ENCODE measurements at regions not wholly inside any gene's neighbourhood (a gene's known extent, or its start where the extent isn't known, plus 50 kb on each side); places are given as distances from the start of the nearest gene placed in this dataset.

GRCh38 chr2:120908314-120908975 is 172.8 kb downstream of the GLI2 start:
- Histone ChIP-seq H2AFZ (ENCODE audit: low read length) (no peak overlapping the region), H3K4me2 (ENCODE audit: low read depth, low read length, poor library complexity, severe bottlenecking) (no peak overlapping the region), H3K4me1 (ENCODE audit: insufficient read depth, low read length, poor library complexity, severe bottlenecking) (peaks cover 3% of the 10 kb centered on the region), H4K20me1 (ENCODE audit: insufficient read depth, low read length, poor library complexity, severe bottlenecking) (no peaks in the 10 kb centered on the region), H3K79me2 (ENCODE audit: insufficient read depth, low read length) (no peaks in the 10 kb centered on the region), H3K36me3 (ENCODE audit: insufficient read depth, low read length) (no peaks in the 10 kb centered on the region), H3K9ac (ENCODE audit: low read depth, low read length, poor library complexity, severe bottlenecking) (no peak overlapping the region), H3K4me3 (ENCODE audit: low read length, poor library complexity, severe bottlenecking) (no peak overlapping the region), H3K9me2 (replicated peaks; ENCODE audit: low read depth, low read length) (no peaks in the 10 kb centered on the region), H3F3A (ENCODE audit: low read depth) (no peaks in the 10 kb centered on the region), H3K27me3 (ENCODE audit: insufficient read depth, low read length, poor library complexity, severe bottlenecking) (no peaks in the 10 kb centered on the region), H3K9me3 (ENCODE audit: insufficient read depth, low read depth, low read length) (no peaks in the 10 kb centered on the region)
- TF ChIP-seq CTCF (conservative IDR thresholded peaks at IDR 0.05; ENCODE audit: low read length) (no peak), EZH2phosphoT487 (IDR thresholded peaks at IDR 0.05; ENCODE audit: borderline replicate concordance) (no peak)

GRCh38 chr2:120909102-120909501 is 173.4 kb downstream of the GLI2 start:
- H3K9ac ChIP-seq (ENCODE audit: low read depth, low read length, poor library complexity, severe bottlenecking) = no peak overlapping the region
- no peak overlapping the region for H3K4me2 ChIP-seq (ENCODE audit: low read depth, low read length, poor library complexity, severe bottlenecking)
- no peak overlapping the region for H3K4me3 ChIP-seq (ENCODE audit: low read length, poor library complexity, severe bottlenecking)
- H2AFZ ChIP-seq (ENCODE audit: low read length) = no peak overlapping the region
- no peaks in the 10 kb centered on the region for H3K9me2 ChIP-seq (replicated peaks; ENCODE audit: low read depth, low read length)
- peaks cover 3% of the 10 kb centered on the region for H3K4me1 ChIP-seq (ENCODE audit: insufficient read depth, low read length, poor library complexity, severe bottlenecking)
- H3K27me3 ChIP-seq (ENCODE audit: insufficient read depth, low read length, poor library complexity, severe bottlenecking) = no peaks in the 10 kb centered on the region
- H3K9me3 ChIP-seq (ENCODE audit: insufficient read depth, low read depth, low read length) = no peaks in the 10 kb centered on the region
- H3F3A ChIP-seq (ENCODE audit: low read depth) = no peaks in the 10 kb centered on the region
- TF ChIP-seq CTCF (conservative IDR thresholded peaks at IDR 0.05; ENCODE audit: low read length) = no peak
- TF ChIP-seq EZH2phosphoT487 (IDR thresholded peaks at IDR 0.05; ENCODE audit: borderline replicate concordance) = no peak
- no peaks in the 10 kb centered on the region for H4K20me1 ChIP-seq (ENCODE audit: insufficient read depth, low read length, poor library complexity, severe bottlenecking)
- H3K36me3 ChIP-seq (ENCODE audit: insufficient read depth, low read length) = no peaks in the 10 kb centered on the region
- no peaks in the 10 kb centered on the region for H3K79me2 ChIP-seq (ENCODE audit: insufficient read depth, low read length)

- H3K9ac ChIP-seq (ENCODE audit: low read depth, low read length, poor library complexity, severe bottlenecking) = no peak overlapping the region
- no peaks in the 10 kb centered on the region for H3K9me2 ChIP-seq (replicated peaks; ENCODE audit: low read depth, low read length)
- no peaks in the 10 kb centered on the region for H3K36me3 ChIP-seq (ENCODE audit: insufficient read depth, low read length)
- peaks cover 3% of the 10 kb centered on the region for H3K4me1 ChIP-seq (ENCODE audit: insufficient read depth, low read length, poor library complexity, severe bottlenecking)
- H3K79me2 ChIP-seq (ENCODE audit: insufficient read depth, low read length) = no peaks in the 10 kb centered on the region
- no peak for TF ChIP-seq CTCF (conservative IDR thresholded peaks at IDR 0.05; ENCODE audit: low read length)
- TF ChIP-seq EZH2phosphoT487 (IDR thresholded peaks at IDR 0.05; ENCODE audit: borderline replicate concordance) = no peak
- H3K4me2 ChIP-seq (ENCODE audit: low read depth, low read length, poor library complexity, severe bottlenecking) = no peak overlapping the region
- H2AFZ ChIP-seq (ENCODE audit: low read length) = no peak overlapping the region
- no peaks in the 10 kb centered on the region for H3F3A ChIP-seq (ENCODE audit: low read depth)
- H3K4me3 ChIP-seq (ENCODE audit: low read length, poor library complexity, severe bottlenecking) = no peak overlapping the region
- H4K20me1 ChIP-seq (ENCODE audit: insufficient read depth, low read length, poor library complexity, severe bottlenecking) = no peaks in the 10 kb centered on the region
- H3K9me3 ChIP-seq (ENCODE audit: insufficient read depth, low read depth, low read length) = no peaks in the 10 kb centered on the region
- no peaks in the 10 kb centered on the region for H3K27me3 ChIP-seq (ENCODE audit: insufficient read depth, low read length, poor library complexity, severe bottlenecking)
Observed at GRCh38 chr2:120910164-120910563, 174.5 kb downstream of the GLI2 start.
